Activated naive CD8-positive, alpha-beta T cell treated with anti-CD3 and anti-CD28 coated beads, Interleukin-2, amount 10 ng/mL, durations not matched to agents 7 days and 5 days (primary cell): ENCODE measurements at regions not wholly inside any gene's neighbourhood (a gene's known extent, or its start where the extent isn't known, plus 50 kb on each side); places are given as distances from the start of the nearest gene placed in this dataset.

Source experiments
- ATAC-seq: fragments of 150-1000 bp; cut with Tn5 transposase; one replicate; pipeline ENCODE4 v1.10.0; 2021; ENCODE audit warnings: low read depth, moderate library complexity
- POLR2A ChIA-PET: fragments of 350-600 bp; sonication (Branson Sonifier 250); formaldehyde crosslinking; loops from one replicate; lab custom pipeline; 2021; ENCODE audit warnings: antibody characterized with exemption; lab: Charles Lee
- DNase-seq: peaks from one replicate; pipeline ENCODE4 v3.0.0; 2021
- H3K27ac Mint-ChIP-seq: one replicate; pipeline ENCODE4 v1.8.0; 2022; ENCODE audit warnings: mild to moderate bottlenecking, mixed read lengths
- H3K27me3 Mint-ChIP-seq: one replicate; pipeline ENCODE4 v1.8.0; 2022; ENCODE audit warnings: mild to moderate bottlenecking, moderate library complexity, mixed read lengths
- H3K36me3 Mint-ChIP-seq: one replicate; pipeline ENCODE4 v1.8.0; 2021; ENCODE audit warnings: mild to moderate bottlenecking, mixed read lengths
- H3K4me1 Mint-ChIP-seq: one replicate; pipeline ENCODE4 v1.8.0; 2021; ENCODE audit warnings: mixed read lengths
- H3K4me3 Mint-ChIP-seq: one replicate; pipeline ENCODE4 v1.8.0; 2022; ENCODE audit warnings: mild to moderate bottlenecking, moderate library complexity, mixed read lengths
- H3K9me3 Mint-ChIP-seq: one replicate; pipeline ENCODE4 v1.8.0; 2021; ENCODE audit warnings: mixed read lengths

DNA sequence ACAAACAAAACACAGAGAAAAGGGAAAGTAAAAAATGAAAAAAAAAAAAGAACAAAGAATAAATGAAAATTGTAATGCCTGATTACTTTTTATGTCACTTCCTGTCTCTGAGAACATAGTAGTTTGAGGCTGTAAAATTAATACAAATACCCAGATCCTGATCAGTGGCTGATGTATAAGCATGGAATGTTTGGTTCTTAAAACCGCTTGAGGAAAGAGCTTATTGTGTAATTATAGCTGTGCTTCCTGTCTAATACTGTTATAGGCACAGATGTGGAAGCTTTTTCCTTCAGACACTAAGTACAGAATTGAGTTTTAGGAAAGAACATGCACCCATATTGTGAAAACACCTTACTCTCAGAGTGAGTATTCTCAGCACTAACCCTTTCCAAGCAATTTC, 86.9 kb downstream of the AVPR1A start:
- no peak for ATAC-seq
- H3K27me3 Mint-ChIP-seq, result no peaks in the 10 kb centered on the region
- POLR2A ChIA-PET, result no interaction called here
- no peaks in the 10 kb centered on the region for H3K36me3 Mint-ChIP-seq
- no peaks in the 10 kb centered on the region for H3K4me1 Mint-ChIP-seq
- no peak overlapping the region for H3K27ac Mint-ChIP-seq
- no peaks in the 10 kb centered on the region for H3K9me3 Mint-ChIP-seq
- no peak overlapping the region for H3K4me3 Mint-ChIP-seq
- DNase-seq, result no peak

DNA sequence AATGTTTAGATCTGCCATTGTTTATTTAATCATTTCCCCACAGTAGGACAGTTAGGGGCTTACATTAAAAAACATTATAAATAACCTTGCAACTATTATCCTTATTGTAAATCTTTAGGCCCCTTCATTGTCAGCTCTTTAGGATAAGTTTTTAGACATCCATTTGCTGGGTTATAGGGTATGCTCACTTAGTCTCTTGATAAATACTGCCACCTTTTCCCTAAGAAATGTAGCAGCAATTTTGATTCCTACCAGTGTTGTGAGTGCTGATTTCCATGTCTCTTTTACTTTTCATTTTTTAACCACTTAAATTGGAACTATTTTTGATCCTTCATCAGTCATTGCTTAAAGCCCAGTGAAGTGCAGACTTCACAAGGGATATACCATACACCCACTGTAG, 94.4 kb downstream of the AVPR1A start:
- DNase-seq (no peak), ATAC-seq (no peak)
- H3K9me3 Mint-ChIP-seq, result no peaks in the 10 kb centered on the region
- POLR2A ChIA-PET, result no interaction called here
- H3K36me3 Mint-ChIP-seq, result no peaks in the 10 kb centered on the region
- H3K27me3 Mint-ChIP-seq, result peaks cover 4% of the 10 kb centered on the region
- no peak overlapping the region for H3K27ac Mint-ChIP-seq
- no peaks in the 10 kb centered on the region for H3K4me1 Mint-ChIP-seq
- H3K4me3 Mint-ChIP-seq, result no peak overlapping the region

DNA sequence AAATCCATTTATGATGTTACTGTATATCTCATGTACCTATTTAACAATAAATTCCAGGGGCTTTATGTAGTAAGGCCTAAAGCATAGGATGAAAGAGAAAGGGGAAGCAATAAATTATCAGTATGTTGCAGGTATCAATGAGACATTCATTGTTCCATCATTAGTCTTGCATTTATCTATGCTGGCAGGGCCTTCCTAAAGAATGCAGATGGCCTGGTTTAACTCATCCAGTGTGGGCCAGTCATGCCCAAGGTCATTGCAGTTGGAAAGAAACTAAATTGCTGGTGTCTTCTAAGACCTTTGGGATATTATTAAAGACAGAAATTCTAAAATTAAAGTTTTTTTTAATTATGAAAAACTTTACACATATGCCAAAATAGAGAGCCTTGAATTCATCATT, 98.3 kb downstream of the AVPR1A start:
- no peaks in the 10 kb centered on the region for H3K36me3 Mint-ChIP-seq
- no peaks in the 10 kb centered on the region for H3K27me3 Mint-ChIP-seq
- no peak overlapping the region for H3K4me3 Mint-ChIP-seq
- ATAC-seq (no peak), DNase-seq (no peak)
- POLR2A ChIA-PET, result no interaction called here
- no peak overlapping the region for H3K27ac Mint-ChIP-seq
- no peaks in the 10 kb centered on the region for H3K4me1 Mint-ChIP-seq
- H3K9me3 Mint-ChIP-seq, result no peaks in the 10 kb centered on the region

GRCh38 chr12:63047146-63047545, 103.9 kb downstream of the AVPR1A start:
- H3K4me3 Mint-ChIP-seq, result no peak overlapping the region
- H3K27ac Mint-ChIP-seq, result no peak overlapping the region
- no peaks in the 10 kb centered on the region for H3K36me3 Mint-ChIP-seq

GRCh38 chr12:63045020-63045860, 105.8 kb downstream of the AVPR1A start:
- no peak for ATAC-seq
- Mint-ChIP-seq H3K36me3 (no peaks in the 10 kb centered on the region), H3K27me3 (peaks cover 2% of the 10 kb centered on the region), H3K4me1 (no peaks in the 10 kb centered on the region), H3K9me3 (no peaks in the 10 kb centered on the region), H3K4me3 (no peak overlapping the region), H3K27ac (no peak overlapping the region)
- POLR2A ChIA-PET, result no interaction called here
- no peak for DNase-seq

More at GRCh38 chr12:63047146-63047545, 103.9 kb downstream of the AVPR1A start:
- Mint-ChIP-seq H3K27me3 (no peaks in the 10 kb centered on the region), H3K9me3 (no peaks in the 10 kb centered on the region), H3K4me1 (no peaks in the 10 kb centered on the region)
- ATAC-seq (no peak), DNase-seq (no peak)
- POLR2A ChIA-PET, result no interaction called here

DNA sequence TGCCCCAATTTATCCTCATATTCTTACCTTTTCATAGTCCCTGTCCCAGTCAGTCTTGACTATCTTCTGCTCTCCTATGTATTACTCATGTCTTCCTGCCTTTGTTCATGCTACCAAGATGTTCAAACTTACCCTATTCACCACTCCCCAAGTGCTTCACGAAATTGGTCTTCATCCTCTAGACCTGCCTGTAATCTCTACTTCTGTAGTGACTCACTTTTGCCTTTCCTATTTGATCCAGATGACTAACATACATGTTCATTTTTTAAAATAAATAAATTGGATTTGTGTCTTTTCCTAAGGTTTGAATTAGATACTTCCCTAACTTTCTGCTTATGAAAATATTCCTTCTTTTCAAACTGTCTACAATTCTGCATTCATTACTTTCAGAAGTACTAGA, 107.7 kb upstream of the PPM1H start:
- no peaks in the 10 kb centered on the region for H3K9me3 Mint-ChIP-seq
- no peak for DNase-seq
- no peaks in the 10 kb centered on the region for H3K36me3 Mint-ChIP-seq
- ATAC-seq, result no peak
- no peaks in the 10 kb centered on the region for H3K4me1 Mint-ChIP-seq
- H3K27ac Mint-ChIP-seq, result no peak overlapping the region
- peaks cover 2% of the 10 kb centered on the region for H3K27me3 Mint-ChIP-seq
- POLR2A ChIA-PET, result no interaction called here
- no peak overlapping the region for H3K4me3 Mint-ChIP-seq

- Mint-ChIP-seq H3K4me1 (no peaks in the 10 kb centered on the region), H3K9me3 (no peaks in the 10 kb centered on the region)
Measured at GRCh38 chr12:63041601-63042000, 106.7 kb upstream of the PPM1H start.

DNA sequence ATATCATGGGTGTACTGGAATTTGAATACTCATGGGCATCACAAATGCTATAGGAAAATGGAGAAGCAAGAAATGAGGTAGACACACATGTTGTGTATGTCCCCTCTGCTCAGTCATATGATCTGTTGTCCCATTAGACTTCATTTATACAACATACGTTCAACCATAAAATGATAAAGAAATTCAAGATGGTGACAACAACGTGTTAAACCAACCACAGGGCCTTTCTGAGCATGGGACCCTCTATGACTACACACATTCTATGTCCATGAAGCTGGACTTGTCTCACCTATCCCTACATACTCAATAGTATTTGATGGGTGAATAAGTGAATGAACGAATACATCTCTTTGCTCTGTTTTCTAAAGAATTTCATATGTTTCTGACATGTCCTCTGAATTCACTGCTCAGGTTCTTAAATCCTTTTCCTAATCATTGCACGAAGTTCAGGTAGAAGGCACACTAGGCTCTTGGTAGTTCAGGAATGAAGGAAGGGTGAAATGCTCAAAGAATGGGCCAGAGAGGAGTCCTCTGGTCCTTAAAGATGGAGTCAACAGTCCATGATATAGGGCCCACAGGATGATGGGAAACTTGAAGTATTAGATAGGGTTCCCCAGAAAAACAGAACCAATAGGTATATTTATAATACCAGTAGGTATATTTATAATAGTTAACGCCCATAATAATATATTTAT, 105.7 kb upstream of the PPM1H start:
- no peaks in the 10 kb centered on the region for H3K9me3 Mint-ChIP-seq
- no peak for ATAC-seq
- DNase-seq, result no peak
- H3K4me3 Mint-ChIP-seq, result no peak overlapping the region
- H3K36me3 Mint-ChIP-seq, result no peaks in the 10 kb centered on the region
- H3K27me3 Mint-ChIP-seq, result peaks cover 4% of the 10 kb centered on the region
- H3K4me1 Mint-ChIP-seq, result no peaks in the 10 kb centered on the region
- no peak overlapping the region for H3K27ac Mint-ChIP-seq
- POLR2A ChIA-PET, result no interaction called here

More at GRCh38 chr12:63041601-63042000, 106.7 kb upstream of the PPM1H start:
- Mint-ChIP-seq H3K27ac (no peak overlapping the region), H3K4me3 (no peak overlapping the region), H3K36me3 (no peaks in the 10 kb centered on the region), H3K27me3 (peaks cover 4% of the 10 kb centered on the region)
- DNase-seq (no peak), ATAC-seq (no peak)
- POLR2A ChIA-PET, result no interaction called here

DNA sequence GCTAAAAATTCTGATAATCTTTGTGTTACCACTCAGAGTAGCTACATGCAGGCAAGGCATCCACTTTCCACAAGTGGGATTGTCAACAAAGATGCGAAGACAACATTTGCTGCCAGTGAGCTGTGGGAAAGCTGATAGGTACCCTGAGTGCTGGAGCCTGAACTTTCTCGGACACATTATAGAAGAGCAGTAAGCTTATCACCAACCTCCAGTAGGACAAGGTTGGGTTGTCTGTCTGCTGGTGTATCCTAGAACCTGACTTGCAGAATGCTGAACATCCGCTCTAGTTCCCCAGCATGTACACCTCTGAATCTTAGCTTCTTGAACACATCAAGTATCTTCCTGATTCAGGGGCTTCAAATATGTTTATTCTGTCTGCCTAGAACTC, 103.8 kb upstream of the PPM1H start:
- DNase-seq (no peak), ATAC-seq (no peak)
- POLR2A ChIA-PET, result no interaction called here
- Mint-ChIP-seq H3K27ac (no peak overlapping the region), H3K9me3 (no peaks in the 10 kb centered on the region), H3K36me3 (no peaks in the 10 kb centered on the region), H3K27me3 (peaks cover 4% of the 10 kb centered on the region), H3K4me1 (no peaks in the 10 kb centered on the region), H3K4me3 (no peak overlapping the region)

DNA sequence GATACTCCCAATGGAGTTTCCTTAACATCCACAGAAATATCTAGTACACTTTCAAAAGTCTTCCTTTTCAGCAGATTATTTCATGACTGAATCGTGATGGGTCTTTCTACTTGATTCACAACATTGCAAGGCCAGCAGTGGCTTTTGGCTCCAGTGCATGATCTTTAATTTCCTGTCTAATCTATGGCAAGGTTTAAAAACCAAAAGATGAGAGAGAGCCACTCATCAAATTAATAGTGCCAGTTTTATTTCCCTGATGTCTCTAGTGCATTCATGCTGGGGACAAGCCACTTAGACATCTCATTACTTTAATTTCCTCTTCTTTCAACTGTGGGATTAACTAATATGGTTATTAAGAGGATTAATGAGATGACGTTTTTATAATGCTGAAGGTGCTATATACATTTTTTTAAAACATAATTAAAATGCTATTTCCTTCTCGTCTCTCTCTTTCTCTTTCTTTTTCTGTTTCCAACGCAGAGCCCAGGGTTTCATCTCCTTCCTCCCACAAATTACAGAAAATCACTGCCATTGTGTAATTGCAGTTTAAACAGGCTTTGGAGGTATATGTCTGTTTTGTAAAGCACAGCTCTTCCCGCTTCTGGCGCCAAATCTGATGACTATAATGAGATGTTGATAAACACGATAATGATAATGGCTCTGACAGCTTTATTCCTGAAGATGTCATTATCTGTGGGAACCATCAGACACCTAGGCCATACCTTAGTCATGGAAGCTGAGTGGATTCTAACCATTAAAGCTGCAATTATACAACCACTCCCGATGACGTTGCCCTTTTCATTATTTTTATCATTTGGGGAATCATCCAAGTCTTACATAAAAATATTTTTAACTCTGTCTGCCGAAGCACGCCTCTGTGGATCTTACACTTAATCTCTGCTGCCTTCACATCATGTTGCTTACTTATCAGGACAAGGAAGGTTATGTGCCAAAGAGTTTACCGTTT, 103.1 kb upstream of the PPM1H start:
- peaks cover 4% of the 10 kb centered on the region for H3K27me3 Mint-ChIP-seq
- no peak overlapping the region for H3K4me3 Mint-ChIP-seq
- no peak overlapping the region for H3K27ac Mint-ChIP-seq
- DNase-seq, result no peak
- no peaks in the 10 kb centered on the region for H3K36me3 Mint-ChIP-seq
- POLR2A ChIA-PET, result no interaction called here
- H3K9me3 Mint-ChIP-seq, result no peaks in the 10 kb centered on the region
- no peak for ATAC-seq
- no peaks in the 10 kb centered on the region for H3K4me1 Mint-ChIP-seq

DNA sequence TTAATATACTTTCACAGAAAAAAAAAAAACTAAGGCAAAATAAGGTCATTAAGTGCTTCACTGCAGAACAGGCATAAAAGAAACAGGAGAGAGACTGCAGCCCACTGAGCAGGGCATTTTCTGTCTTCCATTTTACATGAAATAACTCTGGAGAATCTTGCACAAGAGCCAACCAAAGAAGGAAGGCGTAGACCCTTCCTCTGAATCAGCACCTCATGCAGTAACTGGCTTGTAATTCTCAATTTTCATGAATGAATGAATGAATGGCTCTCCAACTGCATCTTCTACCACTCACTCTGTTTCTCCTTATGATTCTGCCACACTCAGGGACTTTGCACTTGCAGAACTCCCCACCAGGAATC, 102.0 kb upstream of the PPM1H start:
- no peak overlapping the region for H3K4me3 Mint-ChIP-seq
- ATAC-seq (no peak), DNase-seq (no peak)
- no peaks in the 10 kb centered on the region for H3K4me1 Mint-ChIP-seq
- no peaks in the 10 kb centered on the region for H3K9me3 Mint-ChIP-seq
- H3K27me3 Mint-ChIP-seq, result peaks cover 4% of the 10 kb centered on the region
- POLR2A ChIA-PET, result no interaction called here
- no peak overlapping the region for H3K27ac Mint-ChIP-seq
- H3K36me3 Mint-ChIP-seq, result no peaks in the 10 kb centered on the region

GRCh38 chr12:63036216-63036973, 101.4 kb upstream of the PPM1H start:
- DNase-seq, result no peak
- H3K27ac Mint-ChIP-seq, result no peak overlapping the region
- POLR2A ChIA-PET, result no interaction called here
- H3K9me3 Mint-ChIP-seq, result no peaks in the 10 kb centered on the region
- H3K4me3 Mint-ChIP-seq, result no peak overlapping the region
- no peak for ATAC-seq
- no peaks in the 10 kb centered on the region for H3K4me1 Mint-ChIP-seq
- peaks cover 4% of the 10 kb centered on the region for H3K27me3 Mint-ChIP-seq
- no peaks in the 10 kb centered on the region for H3K36me3 Mint-ChIP-seq

DNA sequence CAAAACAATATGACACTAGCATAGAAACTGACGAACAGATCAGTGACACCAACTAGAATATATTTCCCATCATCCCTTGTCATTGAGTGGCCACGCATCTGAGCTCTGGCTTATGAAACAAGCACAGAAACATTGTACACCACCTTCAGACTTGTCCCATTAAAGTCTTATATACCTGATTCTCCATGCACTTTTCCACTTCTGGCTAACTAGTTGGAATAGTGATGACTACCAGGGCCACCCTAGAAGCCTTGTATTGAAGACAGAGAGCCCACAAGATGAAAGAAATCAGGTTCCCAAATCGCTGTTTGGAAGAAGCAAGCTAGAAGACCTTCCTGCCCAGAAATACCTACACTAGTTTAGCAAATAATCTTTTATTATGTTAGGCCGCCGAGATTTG, 99.7 kb upstream of the PPM1H start:
- ATAC-seq, result no peak
- H3K4me1 Mint-ChIP-seq, result no peaks in the 10 kb centered on the region
- H3K9me3 Mint-ChIP-seq, result no peaks in the 10 kb centered on the region
- peaks cover 2% of the 10 kb centered on the region for H3K27me3 Mint-ChIP-seq
- no peaks in the 10 kb centered on the region for H3K36me3 Mint-ChIP-seq
- POLR2A ChIA-PET, result no interaction called here
- no peak overlapping the region for H3K27ac Mint-ChIP-seq
- no peak overlapping the region for H3K4me3 Mint-ChIP-seq
- no peak for DNase-seq
